Trophoblast cell (in vitro differentiated cells and primary cell): ENCODE measurements at regions not wholly inside any gene's neighbourhood (a gene's known extent, or its start where the extent isn't known, plus 50 kb on each side); places are given as distances from the start of the nearest gene placed in this dataset.
"Not testable (repeated sequence)": the region's sequence is repeated elsewhere in the genome, so short reads cannot be mapped to it uniquely, and the experiment has no call there.

Experiments used
- DNase-seq, 2 donors: peaks; one replicate each; pipeline ENCODE4 v3.0.0-alpha.2; 2016
- H2AFZ ChIP-seq: 2 replicates; pipeline ENCODE4 v1.6.1; 2013; ENCODE audit warnings: low read length, moderate library complexity, mild to moderate bottlenecking; ENCODE audit not compliant: insufficient read depth, poor library complexity
- H2AK5ac ChIP-seq: 2 replicates; pipeline ENCODE4 v1.6.1; 2013; ENCODE audit warnings: mild to moderate bottlenecking, low read length
- H2BK120ac ChIP-seq: 2 replicates; pipeline ENCODE4 v1.6.1; 2013; ENCODE audit warnings: low read length, mild to moderate bottlenecking, moderate library complexity; ENCODE audit not compliant: insufficient read depth, poor library complexity
- H2BK12ac ChIP-seq: 2 replicates; pipeline ENCODE4 v1.6.1; 2013; ENCODE audit warnings: mild to moderate bottlenecking, low read length, moderate library complexity
- H2BK5ac ChIP-seq: 2 replicates; pipeline ENCODE4 v1.6.1; 2013; ENCODE audit warnings: low read length, low read depth, moderate library complexity, mild to moderate bottlenecking; ENCODE audit not compliant: poor library complexity
- H3K14ac ChIP-seq: 2 replicates; pipeline ENCODE4 v1.6.1; 2013; ENCODE audit warnings: mild to moderate bottlenecking, low read length
- H3K18ac ChIP-seq: 2 replicates; pipeline ENCODE4 v1.6.1; 2013; ENCODE audit warnings: mild to moderate bottlenecking, low read length
- H3K23ac ChIP-seq: 2 replicates; pipeline ENCODE4 v1.6.1; 2013; ENCODE audit warnings: low read length
- H3K27ac ChIP-seq: 2 replicates; pipeline ENCODE4 v1.5.1; 2013; ENCODE audit warnings: low read depth, mild to moderate bottlenecking, inconsistent platforms, low read length, moderate library complexity
- H3K27me3 ChIP-seq: 2 replicates; pipeline ENCODE4 v1.6.1; 2013; ENCODE audit warnings: inconsistent platforms, mild to moderate bottlenecking, low read length, moderate library complexity; ENCODE audit not compliant: insufficient read depth
- H3K36me3 ChIP-seq, 2 experiments: 1 replicate in 1 of 2; 2 replicates in 1 of 2; pipeline ENCODE4 v1.6.1; 2013; ENCODE audit warnings: low read length in 2 of 2, mild to moderate bottlenecking in 2 of 2, moderate library complexity in 1 of 2; ENCODE audit not compliant: insufficient read depth in 2 of 2, control insufficient read depth in 1 of 2
- H3K4ac ChIP-seq: 2 replicates; pipeline ENCODE4 v1.6.1; 2013; ENCODE audit warnings: low read depth, mild to moderate bottlenecking, low read length, moderate library complexity
- H3K4me1 ChIP-seq, 2 experiments: 1 replicate in 1 of 2; 2 replicates in 1 of 2; pipeline ENCODE4 v1.6.1; 2013; ENCODE audit warnings: low read length in 2 of 2, mild to moderate bottlenecking in 2 of 2, moderate library complexity in 1 of 2; ENCODE audit not compliant: insufficient read depth in 2 of 2, control insufficient read depth in 1 of 2
- H3K4me2 ChIP-seq: 2 replicates; pipeline ENCODE4 v1.6.1; 2013; ENCODE audit warnings: inconsistent platforms, mild to moderate bottlenecking, low read length, moderate library complexity
- H3K4me3 ChIP-seq: 2 replicates; pipeline ENCODE4 v1.5.1; 2013; ENCODE audit warnings: mild to moderate bottlenecking, low read depth, low read length, inconsistent platforms
- H3K79me1 ChIP-seq: one replicate; pipeline ENCODE4 v1.6.1; 2013; ENCODE audit warnings: low read length
- H3K79me2 ChIP-seq: 2 replicates; pipeline ENCODE4 v1.6.1; 2013; ENCODE audit warnings: low read length, mild to moderate bottlenecking; ENCODE audit not compliant: control insufficient read depth, insufficient read depth, poor library complexity
- H3K9ac ChIP-seq: 2 replicates; pipeline ENCODE4 v1.6.1; 2013; ENCODE audit warnings: mild to moderate bottlenecking, low read length
- H3K9me3 ChIP-seq: 2 replicates; pipeline ENCODE4 v1.6.1; 2013; ENCODE audit warnings: low read depth, mild to moderate bottlenecking, control low read depth, inconsistent platforms, low read length; ENCODE audit not compliant: insufficient read depth
- H4K12ac ChIP-seq: 2 replicates; pipeline ENCODE4 v1.6.1; 2013; ENCODE audit warnings: low read depth, mild to moderate bottlenecking, low read length, moderate library complexity
- H4K8ac ChIP-seq: 2 replicates; pipeline ENCODE4 v1.6.1; 2013; ENCODE audit warnings: low read depth, mild to moderate bottlenecking, low read length, moderate library complexity
- H4K91ac ChIP-seq: one replicate; pipeline ENCODE4 v1.6.1; 2013; ENCODE audit warnings: low read depth, mild to moderate bottlenecking, low read length, moderate library complexity
- WGBS: extraction: QIAGEN DNeasy Blood & Tissue Kit; methylation state at CpG from one replicate; pipeline ENCODE4 v1.1.7; 2013; ENCODE audit warnings: missing lambda C conversion rate; ENCODE audit not compliant: insufficient read length, insufficient coverage; ENCODE audit errors: extremely low coverage; 5-methylcytosine and 5-hydroxymethylcytosine counted together

- Histone ChIP-seq H3K9me3 (no peaks in the 10 kb centered on the region), H3K4me1 (peaks cover 0 to 2% of the 10 kb centered on the region in 2 experiments), H2BK120ac (no peak overlapping the region), H4K8ac (no peak overlapping the region), H4K12ac (no peak overlapping the region), H3K4me2 (no peak overlapping the region), H3K18ac (no peak overlapping the region), H3K23ac (no peak overlapping the region), H3K4ac (no peak overlapping the region), H2BK5ac (no peak overlapping the region), H3K36me3 (no peaks in the 10 kb centered on the region), H2AK5ac (no peak overlapping the region), H3K27me3 (no peaks in the 10 kb centered on the region), H3K14ac (no peak overlapping the region), H2AFZ (no peak overlapping the region), H3K27ac (no peak overlapping the region), H2BK12ac (no peak overlapping the region), H4K91ac (no peak overlapping the region), H3K79me2 (no peaks in the 10 kb centered on the region), H3K4me3 (no peak overlapping the region), H3K9ac (no peak overlapping the region), H3K79me1 (no peaks in the 10 kb centered on the region)
- WGBS: no CpG with 5 or more reads among the region's 3 CpGs
- no peak for DNase-seq
Measured at GRCh38 chr7:68892236-68892635, 706.0 kb upstream of the AUTS2 start.

- Histone ChIP-seq H2BK5ac (no peak overlapping the region), H2AFZ (no peak overlapping the region), H3K23ac (no peak overlapping the region), H3K27ac (no peak overlapping the region), H2BK120ac (no peak overlapping the region), H3K36me3 (no peaks in the 10 kb centered on the region), H2AK5ac (no peak overlapping the region), H3K27me3 (no peaks in the 10 kb centered on the region), H2BK12ac (no peak overlapping the region), H3K4ac (no peak overlapping the region), H3K18ac (no peak overlapping the region), H3K9me3 (no peaks in the 10 kb centered on the region), H3K9ac (no peak overlapping the region), H3K4me2 (no peak overlapping the region), H3K4me3 (no peak overlapping the region), H4K91ac (no peak overlapping the region), H4K8ac (no peak overlapping the region), H4K12ac (no peak overlapping the region), H3K79me1 (no peaks in the 10 kb centered on the region), H3K4me1 (peaks cover 0 to 2% of the 10 kb centered on the region in 2 experiments), H3K14ac (no peak overlapping the region), H3K79me2 (no peaks in the 10 kb centered on the region)
- no peak for DNase-seq
- no CpG with 5 or more reads among the region's 4 CpGs for WGBS
Measured at GRCh38 chr7:68893411-68893810, 704.9 kb upstream of the AUTS2 start.

- H3K18ac ChIP-seq, H3K27me3 ChIP-seq, H2BK12ac ChIP-seq, H3K79me2 ChIP-seq, H3K4me1 ChIP-seq, H3K79me1 ChIP-seq, H3K4me2 ChIP-seq, H4K91ac ChIP-seq, H2AK5ac ChIP-seq, H3K4ac ChIP-seq, DNase-seq, H3K4me3 ChIP-seq, H4K8ac ChIP-seq, H2BK5ac ChIP-seq, H4K12ac ChIP-seq, H3K27ac ChIP-seq, H2AFZ ChIP-seq, H3K9me3 ChIP-seq, H2BK120ac ChIP-seq, H3K23ac ChIP-seq, H3K9ac ChIP-seq, H3K14ac ChIP-seq, H3K36me3 ChIP-seq: not testable (repeated sequence)
- no CpG with 5 or more reads among the region's 6 CpGs for WGBS
Measured at GRCh38 chr7:68899156-68899555, 699.1 kb upstream of the AUTS2 start.

GRCh38 chr7:68900096-68900495, 698.2 kb upstream of the AUTS2 start:
- H4K12ac ChIP-seq: no peak overlapping the region
- H2BK5ac ChIP-seq: no peak overlapping the region
- no peak overlapping the region for H4K91ac ChIP-seq

More at GRCh38 chr7:68900096-68900495, 698.2 kb upstream of the AUTS2 start:
- Histone ChIP-seq H3K36me3 (no peaks in the 10 kb centered on the region), H3K27ac (no peak overlapping the region), H3K9me3 (peaks cover 2% of the 10 kb centered on the region), H2AK5ac (no peak overlapping the region), H3K9ac (no peak overlapping the region), H2AFZ (no peak overlapping the region), H3K4me3 (no peak overlapping the region), H2BK12ac (no peak overlapping the region), H3K23ac (no peak overlapping the region), H3K79me1 (no peaks in the 10 kb centered on the region), H3K4me1 (no peaks in the 10 kb centered on the region), H3K14ac (no peak overlapping the region), H2BK120ac (no peak overlapping the region), H3K4me2 (no peak overlapping the region), H3K18ac (no peak overlapping the region), H3K27me3 (no peaks in the 10 kb centered on the region), H3K79me2 (no peaks in the 10 kb centered on the region), H3K4ac (no peak overlapping the region), H4K8ac (no peak overlapping the region)
- no CpG with 5 or more reads among the region's 9 CpGs for whole genome bisulfite sequencing
- DNase-seq: no peak
